ENCODE measurements at regions not wholly inside any gene's neighbourhood (a gene's known extent, or its start where the extent isn't known, plus 50 kb on each side); places are given as distances from the start of the nearest gene placed in this dataset.

DNA sequence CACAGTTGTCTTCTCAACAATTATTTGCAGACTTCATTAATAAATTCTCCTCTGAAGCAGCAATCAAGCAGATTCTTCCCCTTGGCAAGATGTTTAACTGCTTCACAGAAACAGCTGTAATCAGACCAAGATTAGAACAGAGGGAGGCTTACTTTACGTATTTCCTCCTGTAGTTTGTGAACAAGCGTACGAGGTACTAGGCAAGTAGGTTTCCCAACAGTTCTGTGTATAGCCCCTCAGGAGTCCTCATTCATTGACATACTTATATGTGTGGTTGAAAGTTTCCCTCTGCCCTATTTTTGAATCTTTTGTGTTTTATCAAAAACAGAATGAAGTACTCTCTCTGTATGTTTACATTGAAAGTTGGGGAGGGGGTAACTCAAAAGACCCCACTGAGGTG, 128.0 kb downstream of the SPATA31D1 start:
- H3K4me1 ChIP-seq (ENCODE audit: control insufficient read depth, insufficient read depth, low read length): no peaks in the 10 kb centered on the region

DNA sequence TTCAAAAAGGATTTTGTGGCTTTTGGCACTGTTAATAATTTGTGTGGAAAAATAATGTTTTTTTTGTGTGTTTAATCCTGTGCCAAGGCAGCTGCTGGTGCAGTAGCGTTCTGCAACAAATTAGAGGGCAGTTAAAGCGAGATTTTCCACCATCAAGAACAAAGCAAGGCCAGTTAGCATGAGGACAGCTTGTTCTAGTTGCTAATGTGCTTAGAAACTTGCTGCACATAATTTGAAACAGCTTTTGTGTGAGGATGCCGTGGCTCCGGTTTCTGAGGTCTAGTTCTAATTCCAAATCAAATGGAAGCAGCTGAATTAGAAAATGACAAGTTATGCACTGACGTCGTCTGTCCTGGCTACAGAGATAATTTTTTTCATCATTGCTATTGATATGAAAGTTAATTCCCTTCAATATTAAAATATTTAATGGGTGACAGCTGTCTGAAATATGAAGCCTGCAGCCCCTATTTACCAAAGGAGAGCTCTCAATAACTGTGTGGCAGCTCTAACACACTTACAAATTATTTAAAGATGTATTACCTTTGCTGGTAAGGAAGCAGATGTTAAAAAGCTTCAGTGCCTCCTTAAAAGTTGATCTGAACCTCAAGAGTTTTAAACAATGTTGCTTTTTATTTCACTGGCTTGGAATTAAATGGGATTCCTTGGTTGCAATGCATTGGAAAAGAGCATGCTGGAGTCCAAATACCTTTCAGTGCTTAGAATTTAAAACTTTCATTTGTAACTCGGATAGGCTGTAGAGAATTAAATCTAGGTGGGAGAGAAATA, 128.6 kb downstream of the SPATA31D1 start:
- ChIA-PET POLR2A (no interaction called here), CTCF (interaction anchor here (0.7 kb wide), 1 partner anchor 41 kb away, joined by 3 read pairs; no protein-coding TSS in a partner anchor)
- Histone ChIP-seq H3K4me1 (ENCODE audit: control insufficient read depth, insufficient read depth, low read length) (no peaks in the 10 kb centered on the region), H3K36me3 (ENCODE audit: control insufficient read depth in 2 of 2, insufficient read depth in 1 of 2, low read length in 2 of 2) (no peaks in the 10 kb centered on the region), H3K9me3 (ENCODE audit: control insufficient read depth, insufficient read depth, low read depth, low read length) (no peaks in the 10 kb centered on the region), H3K4me3 (ENCODE audit: low read depth, low read length) (no peak overlapping the region), H3K27ac (ENCODE audit: extremely low read depth, low read depth, low read length) (no peak overlapping the region)
- TF ChIP-seq ZNF214 (tag by site-specific recombination; IDR thresholded peaks at IDR 0.05; ENCODE audit: borderline replicate concordance): no peak
- TF ChIP-seq RBAK (tag by site-specific recombination; IDR thresholded peaks at IDR 0.05): no peak
- TF ChIP-seq TRIM28 (IDR thresholded peaks at IDR 0.05; ENCODE audit: borderline replicate concordance, low read length): no peak
- no peak for TF ChIP-seq SALL2 (tag by site-specific recombination; IDR thresholded peaks at IDR 0.05; ENCODE audit: borderline replicate concordance)
- TF ChIP-seq GLI2 (tag by site-specific recombination; IDR thresholded peaks at IDR 0.05; ENCODE audit: borderline replicate concordance, low read depth): no peak

More for the DNA sequence above, 128.0 kb downstream of the SPATA31D1 start:
- no peak for TF ChIP-seq ZNF571 (tag by site-specific recombination; IDR thresholded peaks at IDR 0.05)
- no peaks in the 10 kb centered on the region for H3K36me3 ChIP-seq (ENCODE audit: control insufficient read depth in 2 of 2, insufficient read depth in 1 of 2, low read length in 2 of 2)
- H3K9me3 ChIP-seq (ENCODE audit: control insufficient read depth, insufficient read depth, low read depth, low read length): no peaks in the 10 kb centered on the region
- ChIA-PET POLR2A (no interaction called here), CTCF (no interaction called here)
- H3K4me3 ChIP-seq (ENCODE audit: low read depth, low read length): no peak overlapping the region
- H3K27ac ChIP-seq (ENCODE audit: extremely low read depth, low read depth, low read length): no peak overlapping the region

DNA sequence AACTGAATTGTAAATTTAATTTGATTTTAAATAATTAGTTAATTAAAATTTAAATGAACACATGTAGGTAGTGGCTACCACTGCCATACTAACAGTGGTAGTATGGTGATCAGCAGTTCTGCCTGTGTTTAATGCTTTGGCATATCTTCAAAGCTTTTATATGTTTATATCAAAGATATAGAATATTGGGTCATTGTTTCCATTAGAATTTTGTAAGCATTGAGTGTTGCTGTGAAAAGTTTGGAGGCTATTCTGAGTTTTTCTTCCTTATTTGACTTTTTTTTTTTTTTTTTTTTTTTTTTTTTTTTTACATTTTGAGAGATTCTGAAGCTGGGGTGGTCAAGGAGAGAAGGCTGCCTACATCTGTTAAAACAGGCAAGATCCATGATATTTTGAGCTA, 134.2 kb downstream of the SPATA31D1 start:
- H3K4me1 ChIP-seq (ENCODE audit: control insufficient read depth, insufficient read depth, low read length): no peaks in the 10 kb centered on the region
- H3K27ac ChIP-seq (ENCODE audit: extremely low read depth, low read depth, low read length): no peak overlapping the region
- H3K4me3 ChIP-seq (ENCODE audit: low read depth, low read length): no peak overlapping the region
- H3K9me3 ChIP-seq (ENCODE audit: control insufficient read depth, insufficient read depth, low read depth, low read length): no peaks in the 10 kb centered on the region
- no peaks in the 10 kb centered on the region for H3K36me3 ChIP-seq (ENCODE audit: control insufficient read depth in 2 of 2, insufficient read depth in 1 of 2, low read length in 2 of 2)
- TF ChIP-seq ZNF585B (tag by site-specific recombination; IDR thresholded peaks at IDR 0.05) (no peak), ZNF777 (tag by site-specific recombination; IDR thresholded peaks at IDR 0.05; ENCODE audit: borderline replicate concordance) (no peak), ZNF341 (tag by site-specific recombination; IDR thresholded peaks at IDR 0.05; ENCODE audit: low read depth) (no peak), ZNF791 (tag by site-specific recombination; IDR thresholded peaks at IDR 0.05) (no peak), ZNF174 (tag by site-specific recombination; IDR thresholded peaks at IDR 0.05) (no peak), ZBTB21 (tag by site-specific recombination; IDR thresholded peaks at IDR 0.05) (no peak), ZEB2 (tag by site-specific recombination; IDR thresholded peaks at IDR 0.05) (no peak), ZNF202 (tag by site-specific recombination; IDR thresholded peaks at IDR 0.05; ENCODE audit: borderline replicate concordance) (no peak), ZNF629 (tag by site-specific recombination; IDR thresholded peaks at IDR 0.05) (no peak), ZSCAN16 (tag by site-specific recombination; IDR thresholded peaks at IDR 0.05) (no peak), ZFP3 (tag by site-specific recombination; IDR thresholded peaks at IDR 0.05; ENCODE audit: low read depth) (no peak), ZNF548 (tag by site-specific recombination; IDR thresholded peaks at IDR 0.05) (no peak), ZNF404 (tag by site-specific recombination; IDR thresholded peaks at IDR 0.05) (no peak), GFI1B (tag by site-specific recombination; IDR thresholded peaks at IDR 0.05) (no peak), HOXD13 (CRISPR knock-in tag; IDR thresholded peaks at IDR 0.05; ENCODE audit: borderline replicate concordance) (no peak)
- TF ChIP-seq, protein P1, sequence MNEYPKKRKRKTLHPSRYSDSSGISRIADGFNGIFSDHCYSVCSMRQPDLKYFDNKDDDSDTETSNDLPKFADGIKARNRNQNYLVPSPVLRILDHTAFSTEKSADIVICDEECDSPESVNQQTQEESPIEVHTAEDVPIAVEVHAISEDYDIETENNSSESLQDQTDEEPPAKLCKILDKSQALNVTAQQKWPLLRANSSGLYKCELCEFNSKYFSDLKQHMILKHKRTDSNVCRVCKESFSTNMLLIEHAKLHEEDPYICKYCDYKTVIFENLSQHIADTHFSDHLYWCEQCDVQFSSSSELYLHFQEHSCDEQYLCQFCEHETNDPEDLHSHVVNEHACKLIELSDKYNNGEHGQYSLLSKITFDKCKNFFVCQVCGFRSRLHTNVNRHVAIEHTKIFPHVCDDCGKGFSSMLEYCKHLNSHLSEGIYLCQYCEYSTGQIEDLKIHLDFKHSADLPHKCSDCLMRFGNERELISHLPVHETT (tag by site-specific recombination; IDR thresholded peaks at IDR 0.05): no peak
- TF ChIP-seq, protein P2, sequence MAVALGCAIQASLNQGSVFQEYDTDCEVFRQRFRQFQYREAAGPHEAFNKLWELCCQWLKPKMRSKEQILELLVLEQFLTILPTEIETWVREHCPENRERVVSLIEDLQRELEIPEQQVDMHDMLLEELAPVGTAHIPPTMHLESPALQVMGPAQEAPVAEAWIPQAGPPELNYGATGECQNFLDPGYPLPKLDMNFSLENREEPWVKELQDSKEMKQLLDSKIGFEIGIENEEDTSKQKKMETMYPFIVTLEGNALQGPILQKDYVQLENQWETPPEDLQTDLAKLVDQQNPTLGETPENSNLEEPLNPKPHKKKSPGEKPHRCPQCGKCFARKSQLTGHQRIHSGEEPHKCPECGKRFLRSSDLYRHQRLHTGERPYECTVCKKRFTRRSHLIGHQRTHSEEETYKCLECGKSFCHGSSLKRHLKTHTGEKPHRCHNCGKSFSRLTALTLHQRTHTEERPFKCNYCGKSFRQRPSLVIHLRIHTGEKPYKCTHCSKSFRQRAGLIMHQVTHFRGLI (tag by site-specific recombination; IDR thresholded peaks at IDR 0.05): no peak
- TF ChIP-seq, protein P3, sequence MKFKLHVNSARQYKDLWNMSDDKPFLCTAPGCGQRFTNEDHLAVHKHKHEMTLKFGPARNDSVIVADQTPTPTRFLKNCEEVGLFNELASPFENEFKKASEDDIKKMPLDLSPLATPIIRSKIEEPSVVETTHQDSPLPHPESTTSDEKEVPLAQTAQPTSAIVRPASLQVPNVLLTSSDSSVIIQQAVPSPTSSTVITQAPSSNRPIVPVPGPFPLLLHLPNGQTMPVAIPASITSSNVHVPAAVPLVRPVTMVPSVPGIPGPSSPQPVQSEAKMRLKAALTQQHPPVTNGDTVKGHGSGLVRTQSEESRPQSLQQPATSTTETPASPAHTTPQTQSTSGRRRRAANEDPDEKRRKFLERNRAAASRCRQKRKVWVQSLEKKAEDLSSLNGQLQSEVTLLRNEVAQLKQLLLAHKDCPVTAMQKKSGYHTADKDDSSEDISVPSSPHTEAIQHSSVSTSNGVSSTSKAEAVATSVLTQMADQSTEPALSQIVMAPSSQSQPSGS (tag by site-specific recombination; IDR thresholded peaks at IDR 0.05; ENCODE audit: low read depth): no peak
- ChIA-PET POLR2A (no interaction called here), CTCF (no interaction called here)
